HG02642 (cell line): ENCODE measurements at regions not wholly inside any gene's neighbourhood (a gene's known extent, or its start where the extent isn't known, plus 50 kb on each side); places are given as distances from the start of the nearest gene placed in this dataset.
"Not testable (repeated sequence)": the region's sequence is repeated elsewhere in the genome, so short reads cannot be mapped to it uniquely, and the experiment has no call there.

Source experiments
- ATAC-seq: cut with Tn5 transposase; IDR thresholded peaks from one replicate; pipeline ENCODE4 v1.9.1; 2021; ENCODE audit warnings: mild to moderate bottlenecking; ENCODE audit not compliant: unreplicated experiment, poor library complexity

DNA sequence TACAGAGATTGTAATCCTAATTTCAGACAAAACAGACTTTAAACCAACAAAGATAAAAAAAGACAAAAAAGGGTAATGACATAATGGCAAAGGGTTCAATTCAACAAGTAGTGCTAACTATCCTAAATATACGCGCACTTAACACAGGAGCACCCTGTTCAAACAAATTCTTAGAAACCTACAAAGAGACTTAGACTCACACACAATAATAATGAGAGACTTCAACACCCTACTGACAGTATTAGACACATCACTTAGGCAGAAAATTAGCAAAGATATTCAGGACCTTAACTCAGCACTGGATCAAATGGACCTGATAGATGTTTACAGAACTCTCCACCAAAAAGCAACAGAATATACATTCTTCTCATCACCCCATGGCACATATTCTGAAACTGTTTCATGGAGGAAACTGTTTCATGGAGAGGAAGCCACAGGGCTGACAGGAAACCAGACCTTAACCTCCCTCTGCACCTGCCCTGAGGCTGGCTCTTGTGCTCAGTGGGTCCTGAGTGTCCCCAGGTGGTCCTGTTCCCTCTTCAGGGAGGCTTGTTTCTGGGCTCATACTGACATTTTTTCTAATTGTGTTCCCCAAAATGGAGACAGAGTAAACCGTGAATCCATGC lies 54.7 kb downstream of the OR4M2 start:
- not testable (repeated sequence) for ATAC-seq

DNA sequence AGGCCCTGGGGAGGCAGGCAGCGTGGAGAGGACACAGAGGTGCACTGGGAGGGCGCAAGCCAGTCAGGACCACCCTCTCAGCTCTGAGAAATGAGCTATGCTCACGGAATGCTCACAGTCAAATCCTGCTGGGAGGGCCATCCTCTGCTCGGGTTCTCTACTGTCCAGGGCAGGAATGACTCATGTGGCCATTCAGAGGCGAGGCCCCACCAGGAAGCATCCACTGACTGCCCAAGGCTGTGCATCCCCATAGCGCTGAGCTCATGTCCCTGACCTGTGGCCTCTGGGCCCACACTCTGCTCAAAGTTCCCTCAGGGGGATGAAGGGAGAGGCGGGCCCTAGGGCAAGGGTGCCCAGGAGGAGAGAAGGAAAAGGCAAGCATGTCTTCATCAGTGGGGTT lies 57.2 kb downstream of the OR4M2 start:
- not testable (repeated sequence) for ATAC-seq

DNA sequence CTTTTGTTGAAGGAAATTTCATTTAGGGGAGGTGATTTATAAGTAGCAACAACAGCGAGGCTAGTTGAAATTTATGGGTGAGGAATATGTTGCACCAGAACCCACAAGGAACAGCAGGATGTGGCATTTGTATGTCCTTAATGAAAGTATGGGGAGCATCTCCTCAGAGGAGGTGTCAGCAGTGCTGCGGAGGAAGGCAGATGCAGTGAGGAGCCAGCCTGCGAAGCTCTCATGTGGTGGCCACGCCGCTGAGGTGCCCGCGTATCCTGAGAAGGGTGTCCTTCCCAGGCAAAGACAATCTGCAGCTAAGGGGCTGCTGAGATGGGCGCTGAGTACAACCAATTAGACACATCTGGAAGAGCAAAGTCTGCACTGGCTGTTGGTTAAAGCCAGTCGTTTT lies 60.8 kb downstream of the OR4M2 start:
- not testable (repeated sequence) for ATAC-seq

- ATAC-seq: peak; percentile 100
These were observed 67.8 kb downstream of the OR4M2 start for GRCh38 chr15:22148109-22148508.

DNA sequence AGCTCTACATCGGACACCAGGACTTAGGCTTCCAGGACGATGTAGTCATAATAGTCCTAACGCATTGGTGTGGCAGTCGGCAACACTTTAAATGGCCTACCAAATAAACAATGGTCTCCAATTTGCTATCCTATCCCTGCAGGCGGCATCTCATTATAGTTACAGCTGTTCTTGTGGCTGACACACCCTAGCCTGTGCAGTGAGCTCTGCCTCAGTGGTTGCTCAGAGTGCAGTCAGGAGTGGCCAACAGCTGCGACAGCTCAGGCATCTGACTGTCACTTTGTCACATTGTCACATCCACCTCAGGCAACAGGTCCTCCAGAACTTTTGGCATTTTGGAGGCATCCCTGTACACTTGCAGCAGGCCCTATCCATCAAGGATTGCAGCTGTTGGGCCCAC lies 77.9 kb downstream of the OR4M2 start:
- ATAC-seq: peak; percentile 22

GRCh38 chr15:22160283-22160682 lies 80.0 kb downstream of the OR4M2 start:
- peak; percentile 35 for ATAC-seq

DNA sequence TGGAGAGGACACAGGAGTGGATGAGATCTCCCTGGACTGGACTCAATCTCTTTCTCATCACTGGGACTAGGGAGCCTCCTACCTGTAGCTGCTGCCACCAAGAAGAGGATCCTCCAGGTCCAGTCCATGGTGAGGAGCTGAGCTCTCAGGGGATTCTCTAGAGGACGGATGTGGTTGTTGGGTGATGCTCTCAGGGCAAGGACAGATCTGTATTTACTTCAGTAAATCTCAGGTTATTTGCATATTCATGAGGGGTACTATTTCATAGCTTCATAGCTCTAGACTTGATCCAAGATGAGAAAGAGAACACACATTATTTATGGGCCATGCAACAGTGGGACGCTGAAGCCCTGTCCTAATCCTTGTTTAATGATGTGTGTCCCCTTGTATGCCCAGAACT lies 80.4 kb downstream of the OR4M2 start:
- ATAC-seq: peak; percentile 67

DNA sequence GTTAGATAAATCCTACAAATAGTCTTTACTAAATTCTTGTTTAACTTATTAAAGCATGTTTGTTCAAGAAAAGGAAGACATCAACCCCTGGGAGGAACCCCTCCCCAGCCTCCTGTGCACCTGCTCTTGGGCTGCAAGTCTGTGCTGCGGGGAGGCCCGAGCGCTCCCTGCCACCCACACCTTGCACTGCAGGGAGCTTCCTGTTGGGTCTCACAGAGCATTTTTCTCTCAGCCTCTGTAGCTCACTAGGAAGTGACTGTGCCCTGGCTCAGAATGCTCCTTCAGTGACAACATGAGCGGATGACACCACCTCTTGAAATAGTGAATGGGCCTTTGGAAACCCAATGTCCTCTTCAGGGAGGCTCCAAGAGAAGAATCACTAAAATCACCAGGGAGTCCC lies 81.1 kb downstream of the OR4M2 start:
- ATAC-seq: peak; percentile 79

- not testable (repeated sequence) for ATAC-seq
These were observed 83.4 kb downstream of the OR4M2 start for GRCh38 chr15:22163715-22164114.

DNA sequence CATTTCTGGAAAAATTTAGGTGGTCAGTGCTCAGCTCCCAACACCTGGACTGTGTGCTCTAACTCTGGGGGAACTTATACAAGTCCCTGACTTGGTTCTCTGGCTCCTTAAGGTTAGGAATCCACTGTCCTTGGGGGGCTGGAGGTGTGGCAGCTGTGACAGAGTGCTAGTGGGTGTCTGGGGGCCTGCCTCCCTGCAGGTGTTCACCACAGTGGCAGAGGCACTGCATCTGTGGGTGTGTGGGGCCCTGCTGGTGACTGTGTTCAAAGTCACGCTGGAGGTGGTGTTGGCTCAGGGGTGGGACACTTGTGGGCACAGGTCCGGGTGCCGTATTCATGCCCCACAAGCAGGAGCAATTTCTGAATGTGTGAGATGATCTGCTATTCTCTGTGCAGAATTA lies 87.2 kb downstream of the OR4M2 start:
- ATAC-seq: not testable (repeated sequence)

- ATAC-seq: peak; percentile 77
These were observed 93.0 kb downstream of the OR4M2 start for GRCh38 chr15:22173029-22173998.

GRCh38 chr15:22174088-22174487 lies 93.8 kb downstream of the OR4M2 start:
- ATAC-seq: peak; percentile 66

- ATAC-seq: not testable (repeated sequence)
These were observed 97.6 kb downstream of the OR4M2 start for GRCh38 chr15:22177965-22178364.

- not testable (repeated sequence) for ATAC-seq
These were observed 98.1 kb downstream of the OR4M2 start for GRCh38 chr15:22178438-22178837.

DNA sequence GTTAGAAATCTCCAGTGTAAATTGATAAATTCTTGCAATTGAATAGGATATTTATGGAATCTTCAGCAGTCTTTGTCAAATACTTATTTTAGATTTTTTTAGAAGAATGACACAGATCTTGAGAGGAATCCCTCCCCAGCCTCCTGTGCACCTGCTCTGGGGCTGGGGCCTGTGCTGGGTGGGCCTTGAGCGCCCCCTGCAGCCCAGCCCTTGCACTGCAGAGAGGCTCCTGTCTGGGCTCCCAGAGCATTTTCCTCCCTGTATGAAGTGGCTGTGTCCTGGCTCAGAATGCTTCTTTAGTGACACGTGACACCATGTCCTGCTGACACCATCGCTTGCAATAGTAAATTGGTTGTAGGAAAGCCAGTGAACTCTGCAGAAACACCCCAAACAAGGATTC lies 98.7 kb downstream of the OR4M2 start:
- ATAC-seq: not testable (repeated sequence)

- not testable (repeated sequence) for ATAC-seq
These were observed 100.3 kb downstream of the OR4M2 start for GRCh38 chr15:22180611-22181010.

DNA sequence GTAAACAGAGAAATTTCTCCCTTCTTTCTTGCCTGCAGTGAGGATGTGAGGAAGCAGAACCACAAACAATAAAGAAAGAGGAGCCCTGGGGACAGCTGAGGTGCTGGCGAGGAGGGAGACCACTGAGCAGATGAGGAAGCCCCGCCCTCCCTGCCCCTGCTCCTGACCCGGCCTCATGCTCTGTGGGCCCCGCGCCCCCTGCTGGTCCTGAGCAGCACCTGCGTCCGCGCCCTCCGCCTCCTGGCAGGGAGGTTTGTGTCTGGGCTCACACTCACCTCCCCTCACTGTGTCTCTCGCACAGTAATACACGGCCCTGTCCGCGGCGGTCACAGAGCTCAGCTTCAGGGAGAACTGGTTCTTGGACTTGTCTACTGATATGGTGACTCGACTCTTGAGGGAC lies 104.4 kb downstream of the OR4M2 start:
- ATAC-seq: peak; percentile 75

- not testable (repeated sequence) for ATAC-seq
These were observed 106.7 kb downstream of the OR4M2 start for GRCh38 chr15:22186846-22187532.

GRCh38 chr15:22191818-22192217 lies 111.5 kb downstream of the OR4M2 start:
- ATAC-seq: not testable (repeated sequence)

GRCh38 chr15:22194739-22195617 lies 114.7 kb downstream of the OR4M2 start:
- not testable (repeated sequence) for ATAC-seq
